ENCODE measurements at regions not wholly inside any gene's neighbourhood (a gene's known extent, or its start where the extent isn't known, plus 50 kb on each side); places are given as distances from the start of the nearest gene placed in this dataset.

- TF ChIP-seq, protein P1, sequence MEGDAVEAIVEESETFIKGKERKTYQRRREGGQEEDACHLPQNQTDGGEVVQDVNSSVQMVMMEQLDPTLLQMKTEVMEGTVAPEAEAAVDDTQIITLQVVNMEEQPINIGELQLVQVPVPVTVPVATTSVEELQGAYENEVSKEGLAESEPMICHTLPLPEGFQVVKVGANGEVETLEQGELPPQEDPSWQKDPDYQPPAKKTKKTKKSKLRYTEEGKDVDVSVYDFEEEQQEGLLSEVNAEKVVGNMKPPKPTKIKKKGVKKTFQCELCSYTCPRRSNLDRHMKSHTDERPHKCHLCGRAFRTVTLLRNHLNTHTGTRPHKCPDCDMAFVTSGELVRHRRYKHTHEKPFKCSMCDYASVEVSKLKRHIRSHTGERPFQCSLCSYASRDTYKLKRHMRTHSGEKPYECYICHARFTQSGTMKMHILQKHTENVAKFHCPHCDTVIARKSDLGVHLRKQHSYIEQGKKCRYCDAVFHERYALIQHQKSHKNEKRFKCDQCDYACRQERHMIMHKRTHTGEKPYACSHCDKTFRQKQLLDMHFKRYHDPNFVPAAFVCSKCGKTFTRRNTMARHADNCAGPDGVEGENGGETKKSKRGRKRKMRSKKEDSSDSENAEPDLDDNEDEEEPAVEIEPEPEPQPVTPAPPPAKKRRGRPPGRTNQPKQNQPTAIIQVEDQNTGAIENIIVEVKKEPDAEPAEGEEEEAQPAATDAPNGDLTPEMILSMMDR (IDR thresholded peaks at IDR 0.05) = no peak
- no peak for TF ChIP-seq POLR2AphosphoS5 (IDR thresholded peaks at IDR 0.05)
These were observed 347.6 kb downstream of the MDFIC start for GRCh38 chr7:115269486-115269885.

Measured in suprapubic skin (tissue), 3 donors.